ENCODE measurements at regions not wholly inside any gene's neighbourhood (a gene's known extent, or its start where the extent isn't known, plus 50 kb on each side); places are given as distances from the start of the nearest gene placed in this dataset.

DNA sequence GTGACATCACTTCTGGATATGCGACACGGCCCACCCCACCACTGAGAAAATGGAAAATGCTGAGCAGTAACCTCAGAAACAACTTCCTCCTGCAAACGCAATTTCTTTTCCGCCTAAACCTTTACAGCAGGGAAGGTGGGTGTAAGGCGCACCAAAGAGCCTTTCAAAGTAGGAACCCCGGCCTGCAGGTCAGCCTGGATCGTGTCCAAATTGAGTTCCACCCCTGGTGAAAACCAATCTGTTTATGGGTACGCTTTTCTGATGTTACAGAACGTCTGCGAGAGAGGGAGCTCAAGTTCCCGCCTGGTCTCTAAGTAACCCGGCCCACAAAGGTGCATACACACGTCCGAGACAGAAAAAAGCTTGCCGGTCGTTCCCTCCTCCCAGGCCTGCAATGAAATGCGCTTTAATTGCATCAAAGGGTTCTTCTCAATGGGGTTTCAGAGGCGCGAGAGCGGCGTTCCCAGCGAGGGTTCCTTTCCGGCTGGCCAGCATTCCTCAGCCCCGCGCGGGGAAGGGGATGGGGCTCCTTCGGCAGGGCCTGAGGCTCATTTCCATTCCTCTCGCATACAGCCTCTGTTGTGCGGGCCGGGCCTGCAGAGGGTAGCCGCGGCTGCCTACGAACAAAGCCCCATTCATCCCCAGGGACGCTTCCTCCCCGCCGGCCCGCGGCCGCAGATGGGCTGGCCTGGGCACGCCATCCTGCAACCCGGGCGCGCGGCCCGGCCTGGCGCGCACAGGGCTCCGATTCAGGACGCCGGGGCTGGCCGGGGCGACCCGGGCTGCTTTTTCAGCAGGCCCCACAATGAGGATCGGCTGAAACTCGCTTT is 138.1 kb downstream of the TMCO5A start:
- peak in 1 of 2 donors; percentile 5 for DNase-seq (ENCODE audit: low read depth in 2 of 2, low spot score in 1 of 2)

DNA sequence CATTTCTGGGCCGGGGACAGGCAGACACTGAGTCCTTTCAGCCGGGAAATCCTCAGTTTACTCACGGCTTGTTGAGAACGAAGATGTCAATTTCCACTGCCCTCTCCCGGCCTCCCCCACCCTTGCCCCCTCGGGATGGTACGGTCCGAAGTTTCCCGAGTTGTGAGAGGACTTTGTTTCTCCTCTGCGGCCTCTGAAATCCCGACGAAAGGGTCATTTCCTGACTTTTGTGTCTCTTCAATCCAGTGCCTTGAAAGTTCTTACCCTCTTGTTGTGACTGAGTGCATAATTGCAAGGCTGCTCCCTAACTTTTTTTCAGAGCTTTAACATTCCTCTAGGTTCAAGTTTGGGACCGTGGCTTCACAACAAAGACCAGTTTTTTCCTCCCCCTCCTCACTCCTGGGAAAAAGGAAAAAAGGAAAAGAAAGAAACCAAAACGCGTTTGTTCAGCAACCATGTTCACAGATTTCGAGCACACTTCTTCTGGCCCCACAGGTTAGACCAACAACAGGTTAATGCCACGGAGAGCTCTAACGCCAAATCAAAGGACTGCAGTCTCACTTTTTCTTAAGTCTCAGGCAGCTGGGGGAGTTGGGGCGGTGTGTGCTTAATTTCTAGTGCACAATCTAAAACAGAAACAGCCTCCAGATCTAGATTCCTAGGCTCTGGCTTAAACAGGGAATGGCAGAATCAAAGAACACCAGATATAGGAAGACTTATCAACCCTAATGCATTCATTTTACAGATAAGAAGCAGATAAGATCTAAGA is 138.9 kb downstream of the TMCO5A start:
- DNase-seq (ENCODE audit: low read depth in 2 of 2, low spot score in 1 of 2) = no peak

DNA sequence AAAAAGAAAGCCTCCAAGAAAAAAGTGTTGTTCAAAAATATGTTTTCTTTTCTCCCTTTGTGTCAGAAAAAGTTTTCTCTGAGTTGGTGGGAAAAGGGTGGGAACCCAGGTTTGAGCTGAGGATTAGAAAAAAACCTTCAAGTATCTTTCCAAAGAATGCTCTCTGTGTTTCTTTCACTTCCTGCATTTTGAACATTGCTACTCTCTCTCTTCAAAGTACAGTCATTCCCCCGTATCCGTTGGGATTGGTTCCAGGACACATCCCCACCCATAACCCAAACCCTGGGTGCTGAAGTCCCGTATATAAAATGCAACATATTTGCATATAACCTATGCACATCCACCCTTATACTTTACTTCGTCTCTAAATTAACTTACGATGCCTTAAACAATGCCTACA is 139.6 kb downstream of the TMCO5A start:
- no peak for DNase-seq (ENCODE audit: low read depth in 2 of 2, low spot score in 1 of 2)

DNA sequence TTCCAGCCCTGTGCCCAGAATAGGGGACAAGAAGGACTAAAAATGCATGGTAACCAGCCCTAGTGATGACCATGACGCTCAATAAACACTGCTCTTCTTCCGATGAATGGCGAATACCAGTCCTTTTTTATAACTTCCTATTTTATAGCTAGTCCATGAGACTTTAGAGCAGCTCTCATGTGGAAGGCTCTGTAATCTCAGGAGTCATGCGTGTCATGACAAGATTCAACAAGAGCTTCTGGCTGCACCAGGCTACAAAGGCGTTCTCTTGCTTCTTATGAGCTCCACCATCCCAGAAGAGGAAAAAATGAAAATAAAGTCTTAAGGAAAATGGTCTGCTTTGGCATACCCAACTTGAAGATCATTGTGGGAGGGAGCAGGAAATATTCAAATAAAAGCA is 141.0 kb downstream of the TMCO5A start:
- DNase-seq (ENCODE audit: low read depth in 2 of 2, low spot score in 1 of 2) = no peak

DNA sequence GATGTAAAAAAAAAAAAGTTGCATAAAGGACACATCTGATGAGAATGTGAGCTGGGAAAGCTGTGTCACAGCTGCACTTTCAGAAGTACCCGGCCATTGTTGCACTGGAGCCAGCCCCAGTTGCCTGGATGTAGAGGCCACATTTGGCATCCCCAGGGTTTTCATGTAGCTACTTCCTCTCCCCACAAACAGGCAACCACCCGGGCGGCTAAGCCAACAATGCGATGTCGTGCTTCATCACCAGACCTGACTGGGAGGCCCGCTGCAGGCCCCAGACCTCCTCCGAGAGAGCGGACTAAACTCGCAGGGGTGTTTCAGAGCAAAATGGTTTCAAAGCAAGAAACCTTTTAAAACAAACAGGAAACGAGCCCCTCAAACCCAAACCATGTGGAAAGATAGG is 142.3 kb downstream of the TMCO5A start:
- no peak for DNase-seq (ENCODE audit: low read depth in 2 of 2, low spot score in 1 of 2)

DNA sequence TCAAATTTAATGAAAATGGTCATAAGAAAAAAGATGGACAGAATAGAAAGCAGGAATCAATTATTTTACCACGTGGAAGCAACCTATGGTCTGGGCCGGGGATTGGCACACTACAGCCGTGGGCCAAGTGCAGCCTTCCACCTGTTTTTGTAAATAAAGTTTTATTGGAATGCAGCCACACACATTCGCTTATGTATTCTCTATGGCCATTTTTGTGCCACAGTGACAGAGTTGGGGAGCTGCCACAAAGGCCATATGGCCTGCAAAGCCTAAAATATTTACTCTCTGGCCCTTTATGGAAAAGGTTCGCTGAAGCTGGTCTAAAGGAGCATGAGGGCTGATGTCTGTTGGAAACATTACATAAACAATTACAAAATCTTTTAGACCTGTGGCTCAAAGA is 144.8 kb downstream of the TMCO5A start:
- DNase-seq (ENCODE audit: low read depth in 2 of 2, low spot score in 1 of 2) = no peak

DNA sequence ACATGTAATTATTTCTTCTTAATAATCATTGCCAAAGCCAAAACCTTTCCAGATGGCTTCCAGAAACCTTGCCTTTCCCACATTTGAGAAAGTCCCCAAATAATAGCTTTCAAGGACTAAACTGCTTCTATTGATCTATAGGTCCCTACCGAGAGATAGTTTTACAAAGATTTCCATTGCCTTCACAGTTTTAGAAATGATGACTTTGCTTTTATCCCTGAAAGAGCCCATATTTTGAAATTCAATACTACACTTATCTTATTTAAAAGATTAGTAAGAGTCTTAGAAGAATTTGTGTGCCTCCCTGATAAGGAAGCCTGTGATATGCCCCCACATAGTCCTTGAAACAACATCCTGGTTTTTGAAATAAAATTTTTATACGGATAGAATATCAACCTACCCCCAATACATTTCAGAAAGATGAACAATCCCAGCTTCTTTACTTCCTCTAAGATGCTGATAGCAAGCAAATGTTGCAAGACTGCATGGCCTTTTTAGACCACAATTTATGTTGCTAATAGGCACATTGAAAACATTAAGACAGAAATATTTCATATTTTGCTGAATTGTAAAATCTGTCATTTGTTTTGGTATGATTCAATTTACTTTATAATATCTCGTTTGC is 146.3 kb downstream of the TMCO5A start:
- DNase-seq (ENCODE audit: low read depth in 2 of 2, low spot score in 1 of 2) = no peak

DNA sequence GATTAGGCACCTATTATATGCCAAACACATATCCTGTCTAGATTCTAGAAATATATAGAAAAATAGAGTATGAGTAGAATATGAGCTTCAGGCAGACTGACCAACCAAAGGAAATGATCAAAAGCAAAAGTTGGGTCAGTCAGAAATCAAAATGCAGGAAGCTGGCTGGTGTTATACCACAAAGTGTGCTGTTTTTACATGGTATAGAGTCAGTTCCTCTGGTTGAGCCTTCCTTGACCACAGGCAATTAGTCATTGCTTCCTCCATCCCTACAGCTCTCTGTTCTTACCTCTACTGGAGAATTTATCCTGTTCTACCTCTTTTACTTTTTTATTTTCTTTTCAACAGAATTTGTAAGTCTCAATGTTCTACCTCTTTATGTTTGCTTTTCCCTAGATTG is 149.8 kb downstream of the TMCO5A start:
- no peak for DNase-seq (ENCODE audit: low read depth in 2 of 2, low spot score in 1 of 2)

DNA sequence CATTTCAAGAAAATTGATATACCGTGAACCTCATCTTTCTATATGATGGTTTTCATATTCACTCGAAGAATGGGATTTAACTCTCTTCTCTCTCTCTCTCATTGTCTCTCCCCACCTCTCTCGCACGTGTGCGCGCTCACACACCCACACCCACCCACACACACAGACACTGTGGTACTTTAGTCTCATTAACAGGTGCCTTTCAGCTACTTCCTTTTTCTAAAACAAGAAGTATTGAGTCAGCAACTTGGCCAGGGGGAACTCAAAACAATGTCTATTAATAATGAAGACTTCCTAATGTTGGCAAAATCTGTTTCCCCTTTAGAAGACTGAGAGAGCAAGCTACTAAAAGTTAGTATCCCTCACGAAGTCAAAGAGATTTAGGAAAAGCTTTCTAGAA is 150.7 kb downstream of the TMCO5A start:
- DNase-seq (ENCODE audit: low read depth in 2 of 2, low spot score in 1 of 2) = no peak

DNA sequence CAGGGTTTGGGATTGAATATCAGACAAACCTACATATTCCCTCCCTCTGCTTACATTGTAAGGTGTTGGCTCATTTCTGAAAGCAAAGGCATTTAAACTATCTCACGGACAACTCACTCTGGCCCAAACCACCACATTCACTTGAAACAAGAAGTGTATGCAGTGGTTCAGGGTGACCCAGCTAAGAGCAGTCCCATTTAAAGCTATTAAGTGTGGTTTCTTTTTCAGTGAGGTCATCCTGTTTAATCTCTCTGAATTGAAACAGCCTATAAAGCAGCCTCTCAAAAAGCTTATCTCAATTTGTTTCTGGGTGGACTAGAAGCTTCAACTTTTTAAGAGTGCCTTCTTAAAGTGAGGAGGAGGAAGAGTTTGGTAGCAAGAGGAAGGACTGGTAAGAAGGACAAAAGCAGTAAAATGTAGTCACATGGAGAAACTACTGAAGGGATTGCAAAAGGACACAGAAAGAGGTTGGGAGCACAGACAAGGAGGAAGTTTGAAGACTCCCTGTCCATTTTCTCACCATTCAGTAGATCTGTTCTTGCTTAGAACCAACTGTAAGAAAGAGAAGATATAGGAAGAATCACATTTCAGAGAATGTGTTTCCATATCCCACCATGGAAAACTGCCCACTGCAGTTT is 151.6 kb downstream of the TMCO5A start:
- DNase-seq (ENCODE audit: low read depth in 2 of 2, low spot score in 1 of 2) = no peak

DNA sequence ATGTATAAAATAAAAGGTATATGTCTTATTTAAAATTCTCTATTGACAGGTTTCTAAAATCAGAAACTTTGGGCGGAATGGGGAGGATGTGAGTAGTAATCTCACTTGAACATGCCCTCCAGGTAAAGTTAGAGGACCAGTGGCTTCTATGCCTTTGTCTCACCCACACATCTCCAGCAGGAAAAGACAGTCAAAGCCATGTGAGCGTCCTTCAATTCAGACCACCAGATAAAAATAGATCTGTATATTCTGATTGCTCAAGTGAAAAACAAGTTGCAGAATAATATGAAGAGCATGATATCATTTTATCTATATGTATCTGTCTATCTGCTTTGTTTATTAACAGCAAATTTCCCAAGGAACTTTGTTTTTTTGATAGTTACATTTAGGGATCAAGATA is 152.2 kb downstream of the TMCO5A start:
- no peak for DNase-seq (ENCODE audit: low read depth in 2 of 2, low spot score in 1 of 2)

DNA sequence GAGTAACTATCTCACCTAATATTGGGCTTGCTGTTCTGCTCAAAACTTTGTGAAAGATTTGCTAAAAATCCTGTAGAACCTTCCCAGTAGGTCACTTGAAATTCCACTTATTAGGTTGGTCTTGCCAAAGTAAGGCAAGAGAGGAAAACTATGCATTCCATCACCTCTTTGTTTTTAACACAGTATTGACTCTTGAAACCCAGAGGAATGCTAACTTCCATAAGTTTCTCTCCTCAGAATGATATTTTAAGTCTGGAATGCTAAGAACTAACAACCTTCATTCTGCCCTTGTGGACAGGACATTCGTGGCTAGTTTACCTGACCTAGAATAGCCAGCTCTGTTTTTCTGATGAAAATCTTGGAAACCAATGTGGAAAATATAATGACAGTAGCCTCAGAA is 154.5 kb downstream of the TMCO5A start:
- DNase-seq (ENCODE audit: low read depth in 2 of 2, low spot score in 1 of 2) = no peak

DNA sequence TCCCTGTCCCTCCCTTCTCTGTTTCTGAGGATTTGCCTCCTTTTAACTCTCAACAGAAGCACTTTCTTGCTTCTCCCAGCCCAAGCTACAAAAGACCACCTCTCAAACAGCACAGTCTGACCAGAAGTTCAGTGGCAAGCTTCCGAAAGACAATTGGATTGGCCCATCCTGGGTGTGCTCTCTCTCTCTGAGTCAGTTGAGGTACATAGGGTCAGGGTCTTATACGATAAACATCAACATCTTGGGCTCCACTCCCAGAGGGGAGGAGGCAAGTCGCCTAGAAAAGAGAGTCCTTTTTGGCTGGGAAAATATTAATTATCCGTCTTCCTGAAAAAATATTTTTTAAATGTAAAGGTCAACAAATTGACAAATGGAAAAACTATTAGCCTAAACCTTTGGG is 155.8 kb downstream of the TMCO5A start:
- no peak for DNase-seq (ENCODE audit: low read depth in 2 of 2, low spot score in 1 of 2)

DNA sequence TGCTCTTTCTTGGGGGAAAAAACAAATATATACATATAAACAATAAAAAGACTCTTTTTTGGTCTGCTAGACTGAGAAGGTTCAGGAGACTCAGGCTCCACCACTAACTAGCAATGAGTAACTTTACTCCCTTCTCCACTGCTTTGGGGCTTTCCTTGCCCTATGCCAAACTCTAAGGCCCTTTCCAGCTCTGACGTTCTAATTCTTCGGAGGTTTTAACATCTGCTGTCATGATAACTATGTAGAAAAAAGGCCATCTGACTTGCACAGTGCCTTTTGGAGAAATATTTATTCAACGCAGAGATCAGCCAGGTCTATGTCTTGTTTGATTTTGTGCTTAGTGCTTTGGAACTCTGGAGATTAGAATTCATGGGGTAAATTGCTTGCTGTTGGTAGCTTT is 156.2 kb downstream of the TMCO5A start:
- DNase-seq (ENCODE audit: low read depth in 2 of 2, low spot score in 1 of 2) = no peak

DNA sequence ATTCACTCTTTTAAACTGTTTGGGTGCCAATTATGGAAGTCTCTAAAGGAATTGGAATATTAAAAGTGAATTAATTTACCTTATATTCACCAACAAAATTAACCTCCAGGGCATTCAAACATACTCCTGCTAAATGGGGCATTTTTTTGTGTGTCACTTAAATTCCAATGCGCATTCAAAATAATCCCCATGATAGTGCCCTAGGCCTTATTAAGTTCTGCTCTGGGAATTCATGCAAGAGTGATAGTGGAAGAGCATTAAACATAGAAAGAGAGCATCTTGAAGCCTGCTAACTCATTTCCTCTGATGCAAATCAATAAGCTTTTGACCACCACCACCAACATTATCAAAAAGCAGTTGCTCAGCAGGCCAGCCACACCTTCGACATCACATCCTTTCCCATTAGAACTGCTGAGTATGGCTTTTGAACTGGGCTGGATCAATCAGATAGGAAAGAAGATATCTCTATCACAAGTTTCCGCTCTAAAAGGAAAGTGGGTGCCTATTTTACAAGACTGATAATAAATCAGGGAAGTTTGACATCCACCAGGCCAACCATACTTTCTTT is 156.7 kb downstream of the TMCO5A start:
- DNase-seq (ENCODE audit: low read depth in 2 of 2, low spot score in 1 of 2) = no peak

DNA sequence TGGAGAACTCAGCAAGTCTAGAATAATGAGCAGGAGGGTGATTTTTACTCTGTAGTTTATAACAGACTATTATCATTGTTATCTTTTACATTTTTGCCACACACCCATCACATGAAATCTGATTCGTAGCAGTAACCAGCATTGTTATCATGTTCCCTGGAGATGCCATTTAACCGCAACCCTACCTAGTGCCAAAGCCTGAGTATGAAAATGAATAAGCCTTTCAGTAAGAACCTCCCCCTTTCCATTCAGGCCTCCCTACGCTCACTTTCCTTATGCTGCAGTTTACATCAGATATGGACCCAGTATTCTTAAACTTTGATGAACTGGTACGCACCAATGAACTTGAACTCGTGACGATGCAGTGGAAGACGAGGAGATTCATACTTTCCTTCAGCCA is 158.7 kb upstream of the SPRED1 start:
- no peak for DNase-seq (ENCODE audit: low read depth in 2 of 2, low spot score in 1 of 2)

DNA sequence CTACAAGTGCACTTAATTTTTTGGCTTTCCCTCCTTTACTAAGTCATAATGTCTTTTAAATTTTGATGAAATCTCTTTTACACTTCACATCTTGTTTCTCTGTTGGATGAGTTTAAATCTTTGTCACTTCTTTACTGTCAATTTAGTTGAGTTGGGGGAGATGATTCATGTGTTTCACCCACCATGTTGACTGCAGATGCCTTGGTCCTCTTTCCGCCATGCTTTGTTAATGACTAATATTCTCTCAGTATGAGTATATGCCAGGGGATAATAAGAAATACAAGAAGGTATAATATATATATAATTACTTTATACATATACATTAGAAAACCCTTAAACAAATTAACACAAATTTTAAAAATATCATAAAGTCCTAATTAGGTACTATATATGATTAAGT is 149.7 kb upstream of the SPRED1 start:
- DNase-seq (ENCODE audit: low read depth in 2 of 2, low spot score in 1 of 2) = no peak

DNA sequence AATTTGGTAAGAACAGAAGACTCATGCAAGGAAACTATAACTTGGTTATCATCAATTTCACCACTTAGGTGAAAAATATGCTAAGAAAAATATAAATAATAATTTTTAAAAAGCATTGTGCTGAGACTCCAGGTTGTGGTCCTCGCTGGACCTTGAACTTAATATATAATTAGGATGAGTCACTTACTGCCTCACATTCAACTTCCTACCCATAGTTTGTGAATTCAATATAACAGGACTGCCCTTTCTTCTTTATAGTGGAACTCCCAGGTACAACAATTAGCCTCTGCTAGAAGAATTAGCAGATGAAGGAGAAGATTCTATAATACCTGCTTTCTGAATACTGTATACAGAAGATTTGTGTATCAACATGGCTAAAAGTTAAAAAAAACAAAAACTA is 149.1 kb upstream of the SPRED1 start:
- DNase-seq (ENCODE audit: low read depth in 2 of 2, low spot score in 1 of 2) = no peak

DNA sequence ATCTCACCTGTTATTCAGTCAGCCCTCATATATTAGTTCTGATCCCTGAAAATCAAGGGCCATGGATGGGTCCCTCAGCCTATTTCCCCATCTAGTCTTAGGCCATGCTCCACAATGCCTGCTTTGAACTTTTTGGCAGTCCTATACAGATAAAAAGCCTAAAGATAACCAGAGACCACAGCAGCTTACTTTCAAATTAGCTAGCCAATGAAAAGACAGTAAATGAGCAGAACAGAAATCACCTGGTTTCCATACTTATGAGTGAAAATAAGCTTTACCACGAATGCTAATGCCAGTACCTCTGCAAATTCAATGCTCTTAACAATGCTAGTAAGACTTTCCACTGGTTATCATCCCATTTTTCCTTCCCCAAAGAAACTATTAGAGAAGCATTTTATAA is 141.6 kb upstream of the SPRED1 start:
- no peak for DNase-seq (ENCODE audit: low read depth in 2 of 2, low spot score in 1 of 2)

DNA sequence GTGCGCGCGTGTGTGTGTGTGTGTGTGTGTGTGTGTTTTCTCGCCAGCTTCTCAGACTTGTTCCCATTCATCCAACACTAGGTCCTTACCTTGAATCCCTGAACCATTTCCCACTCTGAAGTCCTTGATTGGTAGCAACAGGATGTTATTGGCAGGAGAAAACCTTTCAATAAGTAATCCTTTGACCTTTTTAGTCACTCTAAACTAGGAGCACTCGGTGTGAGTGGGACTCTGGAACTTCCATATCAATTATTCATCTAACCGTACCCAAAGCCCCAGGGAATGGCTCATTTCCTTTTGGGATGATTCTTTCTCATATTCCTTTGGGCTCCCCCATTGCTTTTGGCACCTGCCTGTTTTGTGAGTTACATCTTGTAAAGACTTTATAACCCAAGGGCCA is 140.2 kb upstream of the SPRED1 start:
- DNase-seq (ENCODE audit: low read depth in 2 of 2, low spot score in 1 of 2) = no peak

DNA sequence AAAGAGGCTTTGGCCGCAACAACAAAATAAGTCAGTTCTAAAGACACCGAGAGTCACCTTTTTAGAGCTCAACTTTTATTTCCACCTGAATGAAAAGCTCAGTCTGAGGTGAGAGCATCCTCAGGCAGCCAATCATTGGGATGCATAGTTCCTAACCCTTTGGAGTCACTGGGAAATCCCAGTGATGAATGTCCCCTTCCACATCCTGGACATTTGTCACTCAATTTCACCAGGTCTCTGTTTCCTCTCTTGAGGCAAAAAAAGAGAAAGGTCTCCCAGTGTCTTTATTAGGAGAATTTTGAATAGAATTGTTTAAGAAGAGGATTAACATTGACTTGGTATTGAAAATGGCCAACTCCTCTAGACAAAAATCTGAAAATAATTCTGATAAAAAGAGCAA is 137.5 kb upstream of the SPRED1 start:
- no peak for DNase-seq (ENCODE audit: low read depth in 2 of 2, low spot score in 1 of 2)

Data from stimulated activated CD8-positive, alpha-beta memory T cell treated with anti-CD3 and anti-CD28 coated beads, Interleukin-4, amount 100 ng/mL, for 1 hour (primary cell).